ENCODE measurements at regions not wholly inside any gene's neighbourhood (a gene's known extent, or its start where the extent isn't known, plus 50 kb on each side); places are given as distances from the start of the nearest gene placed in this dataset.
A peak's percentile ranks its signal among the peaks of the same experiment; 100 is the strongest.

- intact Hi-C loops (cut with DNase I), result no loop called here
- no peak for ATAC-seq (ENCODE audit: poor library complexity)
- no peak for DNase-seq
Measured at GRCh38 chr17:27386206-27387075, 69.8 kb upstream of the KSR1 start.

- ATAC-seq (ENCODE audit: poor library complexity) (no peak), DNase-seq (no peak)
- intact Hi-C loops (cut with DNase I), result no loop called here
Measured at GRCh38 chr17:27389542-27390140, 66.6 kb upstream of the KSR1 start.

GRCh38 chr17:27390540-27390939, 65.7 kb upstream of the KSR1 start:
- ATAC-seq (ENCODE audit: poor library complexity) (no peak), DNase-seq (no peak)
- intact Hi-C loops (cut with DNase I), result no loop called here

GRCh38 chr17:27391427-27391826, 64.8 kb upstream of the KSR1 start:
- no peak for DNase-seq
- intact Hi-C loops (cut with DNase I), result no loop called here
- no peak for ATAC-seq (ENCODE audit: poor library complexity)

- ATAC-seq (ENCODE audit: poor library complexity) (peak; percentile 72), DNase-seq (no peak)
- intact Hi-C loops (cut with DNase I), result no loop called here
Measured at GRCh38 chr17:27396045-27396444, 60.2 kb upstream of the KSR1 start.

GRCh38 chr17:27396941-27397340, 59.3 kb upstream of the KSR1 start:
- ATAC-seq (ENCODE audit: poor library complexity) (peak; percentile 75), DNase-seq (no peak)
- intact Hi-C loops (cut with DNase I), result no loop called here

GRCh38 chr17:27398691-27399090, 57.6 kb upstream of the KSR1 start:
- ATAC-seq (ENCODE audit: poor library complexity) (no peak), DNase-seq (no peak)
- intact Hi-C loops (cut with DNase I), result no loop called here

GRCh38 chr17:27400991-27401390, 55.3 kb upstream of the KSR1 start:
- intact Hi-C loops (cut with DNase I), result no loop called here
- DNase-seq (no peak), ATAC-seq (ENCODE audit: poor library complexity) (no peak)

GRCh38 chr17:27402943-27403342, 53.3 kb upstream of the KSR1 start:
- intact Hi-C loops (cut with DNase I), result no loop called here
- ATAC-seq (ENCODE audit: poor library complexity) (no peak), DNase-seq (no peak)

GRCh38 chr17:27403480-27404005, 52.7 kb upstream of the KSR1 start:
- no peak for DNase-seq

GRCh38 chr17:27404676-27405075, 51.6 kb upstream of the KSR1 start:
- DNase-seq (no peak), ATAC-seq (ENCODE audit: poor library complexity) (no peak)
- intact Hi-C loops (cut with DNase I), result no loop called here

More at GRCh38 chr17:27403480-27404005, 52.7 kb upstream of the KSR1 start:
- intact Hi-C loops (cut with DNase I), result no loop called here
- no peak for ATAC-seq (ENCODE audit: poor library complexity)

Measured in Right ventricle myocardium superior (tissue), 1 donor.